ENCODE measurements at regions not wholly inside any gene's neighbourhood (a gene's known extent, or its start where the extent isn't known, plus 50 kb on each side); places are given as distances from the start of the nearest gene placed in this dataset.

- TF ChIP-seq CTCF (conservative IDR thresholded peaks at IDR 0.05; ENCODE audit: low read depth, low read length) (no peak), EZH2 (IDR thresholded peaks at IDR 0.05; ENCODE audit: low read length, unreplicated experiment) (no peak)
Measured at GRCh38 chr13:38147050-38147449, 202.6 kb upstream of the UFM1 start.

Measured in PC-3 (cell line).